ENCODE measurements at regions not wholly inside any gene's neighbourhood (a gene's known extent, or its start where the extent isn't known, plus 50 kb on each side); places are given as distances from the start of the nearest gene placed in this dataset.

- TF ChIP-seq CREB1 (CRISPR knock-in tag; IDR thresholded peaks at IDR 0.05; ENCODE audit: low read depth) = no peak
- TF ChIP-seq, protein P1, sequence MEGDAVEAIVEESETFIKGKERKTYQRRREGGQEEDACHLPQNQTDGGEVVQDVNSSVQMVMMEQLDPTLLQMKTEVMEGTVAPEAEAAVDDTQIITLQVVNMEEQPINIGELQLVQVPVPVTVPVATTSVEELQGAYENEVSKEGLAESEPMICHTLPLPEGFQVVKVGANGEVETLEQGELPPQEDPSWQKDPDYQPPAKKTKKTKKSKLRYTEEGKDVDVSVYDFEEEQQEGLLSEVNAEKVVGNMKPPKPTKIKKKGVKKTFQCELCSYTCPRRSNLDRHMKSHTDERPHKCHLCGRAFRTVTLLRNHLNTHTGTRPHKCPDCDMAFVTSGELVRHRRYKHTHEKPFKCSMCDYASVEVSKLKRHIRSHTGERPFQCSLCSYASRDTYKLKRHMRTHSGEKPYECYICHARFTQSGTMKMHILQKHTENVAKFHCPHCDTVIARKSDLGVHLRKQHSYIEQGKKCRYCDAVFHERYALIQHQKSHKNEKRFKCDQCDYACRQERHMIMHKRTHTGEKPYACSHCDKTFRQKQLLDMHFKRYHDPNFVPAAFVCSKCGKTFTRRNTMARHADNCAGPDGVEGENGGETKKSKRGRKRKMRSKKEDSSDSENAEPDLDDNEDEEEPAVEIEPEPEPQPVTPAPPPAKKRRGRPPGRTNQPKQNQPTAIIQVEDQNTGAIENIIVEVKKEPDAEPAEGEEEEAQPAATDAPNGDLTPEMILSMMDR (conservative IDR thresholded peaks at IDR 0.05; ENCODE audit: low read depth in 2 of 2) = no peak
Observed at GRCh38 chr17:52986056-52986662, 827.6 kb upstream of the CA10 start.

Data from GM23338 (cell line).